Heart left ventricle (tissue), 16 donors: ENCODE measurements at regions not wholly inside any gene's neighbourhood (a gene's known extent, or its start where the extent isn't known, plus 50 kb on each side); places are given as distances from the start of the nearest gene placed in this dataset.

Source experiments
- ATAC-seq, 4 donors: fragments of 200-7000 bp; cut with Tn5 transposase; one replicate each; pipeline ENCODE4 v1.9.1; 2020 to 2022; ENCODE audit warnings: moderate library complexity in 4 of 4, mild to moderate bottlenecking in 3 of 4, moderate number of reproducible peaks in 1 of 4
- DNase-seq, 5 donors: peaks; one replicate each; pipeline ENCODE4 v3.0.0-alpha.2; 2020
- H3K27ac ChIP-seq, 12 donors: fragments of 200-600 bp; sonication (generic) in 4 of 12; one replicate each; pipeline versions ENCODE4 v1.5.0 to v1.8.0; 2016 to 2022; ENCODE audit warnings: mild to moderate bottlenecking in 2 of 12
- H3K27me3 ChIP-seq, 9 donors: fragments of 200-600 bp; sonication (generic) in 2 of 9; one replicate each; pipeline versions ENCODE4 v1.5.1 to v1.8.0; 2016 to 2022; ENCODE audit warnings: mild to moderate bottlenecking in 3 of 9
- H3K36me3 ChIP-seq, 9 donors: fragments of 200-600 bp; sonication (generic) in 2 of 9; one replicate each; pipeline versions ENCODE4 v1.5.0 to v1.8.0; 2018 to 2022; ENCODE audit warnings: mild to moderate bottlenecking in 2 of 9
- H3K4me1 ChIP-seq, 12 donors: fragments of 200-600 bp; sonication (generic) in 4 of 12; one replicate each; pipeline versions ENCODE4 v1.5.0 to v1.8.0; 2016 to 2022; ENCODE audit warnings: mild to moderate bottlenecking in 3 of 12
- H3K4me3 ChIP-seq, 12 donors: fragments of 200-600 bp; sonication (generic) in 4 of 12; one replicate each; pipeline versions ENCODE4 v1.5.0 to v1.8.0; 2017 to 2022; ENCODE audit warnings: mild to moderate bottlenecking in 9 of 12, moderate library complexity in 4 of 12
- H3K9me3 ChIP-seq, 12 donors: fragments of 200-600 bp; sonication (generic) in 4 of 12; one replicate each; pipeline versions ENCODE4 v1.5.0 to v1.8.0; 2016 to 2022; ENCODE audit warnings: mild to moderate bottlenecking in 1 of 12
- POLR2A ChIP-seq, 2 donors: fragments of 450-650 bp; IDR thresholded peaks; one replicate each; pipeline ENCODE4 v1.6.1; 2017; ENCODE audit warnings: antibody characterized with exemption in 2 of 2, mild to moderate bottlenecking in 2 of 2, moderate library complexity in 2 of 2
- WGBS, 4 donors: extraction: QIAGEN DNeasy Blood & Tissue Kit in 2 of 4; methylation state at CpG; one replicate each; pipeline versions ENCODE4 v1.1.5 to v1.1.7; 2013 to 2018; 5-methylcytosine and 5-hydroxymethylcytosine counted together
- intact Hi-C, 10 donors: fragments of 100-400 bp; cut with DNase I; formaldehyde crosslinking; loops; one replicate each; pipeline versions ENCODE4 v1.11.1 to v1.14.2; 2022
- TF ChIP-seq, protein P1 (sequence below), 12 donors: fragments of 200-600 bp; sonication (generic) in 4 of 12; IDR thresholded peaks; one replicate each; pipeline versions ENCODE4 v1.5.0 to v1.8.0; 2018 to 2022; ENCODE audit warnings: antibody characterized with exemption in 12 of 12, mild to moderate bottlenecking in 5 of 12
- donor health status: ischemic (EF 13 %, LVEDD 7.1; RV severe dilation, severe dysfunction).
- donor health status: healthy with polysubstance abuse.
- donor health status: DM: no; HTN: yes; CAD: no.
- donor health status: DM: no; HTN: no; CAD: no.
- donor health status: ischemic (EF 25% LVEDD 6.9; RV normal size, moderate dysfunction).
- donor health status: ischemic (EF 25% LVEDD 5.7; RV mildly dilated, moderate dysfunction).
- donor health status: healthy.
- donor health status: DM: yes; HTN: yes; CAD: no.
- donor health status: ischemic (EF 35%, LVEDD 5.7; RV mildly dilated, moderate dysfunction).
- donor health status: nonischemic (EF 11% LVEDD 7.7; RV severe dilation, severe dysfunction).
- donor health status: DM: yes; HTN: yes; CAD: no.
- donor health status: PGD.
- donor health status: ischemic (EF 29% LVEDD 5.4; RV normal size, mild dysfunction).
- donor health status: nonischemic (EF 23%, LVEDD 6.1; RV moderate dilation, normal function).

DNA sequence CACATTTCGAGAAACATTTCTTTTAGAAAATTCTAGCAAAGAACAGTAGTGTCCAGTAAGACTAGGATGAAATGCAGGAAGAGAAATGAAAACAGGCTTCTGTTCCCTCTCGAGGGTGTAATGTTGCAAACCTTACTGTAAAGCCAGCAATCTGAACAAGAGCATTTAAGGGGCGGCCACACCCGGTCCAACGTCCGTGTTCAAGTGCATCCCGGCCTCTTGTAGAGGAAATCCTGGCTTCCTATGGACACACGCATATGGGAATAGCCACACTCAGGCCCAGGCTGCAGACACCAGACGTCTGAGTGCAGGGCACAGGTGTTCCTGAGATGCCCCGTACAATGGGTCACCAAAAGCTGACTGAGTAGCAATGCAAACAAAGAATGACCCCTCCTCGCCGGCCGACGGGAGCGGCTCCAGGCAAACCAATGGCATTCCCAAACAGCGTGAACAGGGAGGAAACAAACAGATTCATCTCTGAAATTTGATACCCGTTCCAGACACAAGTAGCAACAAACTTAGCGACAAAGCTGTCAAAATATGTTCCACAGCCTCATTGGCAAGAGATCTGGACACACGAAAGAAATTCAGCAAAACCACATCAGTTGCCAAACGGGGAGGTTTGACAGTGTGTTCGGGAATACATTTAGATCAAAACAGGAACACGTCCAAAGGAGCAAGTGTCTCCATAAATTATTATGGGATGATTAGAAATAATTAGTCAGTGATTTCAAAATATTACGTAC is 278.6 kb upstream of the TSHZ3 start:
- ATAC-seq (no peak), DNase-seq (no peak)
- H3K4me3 ChIP-seq, result no peak overlapping the region
- no peaks in the 10 kb centered on the region for H3K9me3 ChIP-seq
- WGBS, 4 donors, result 72 to 78% (median 75%) methylated on average over 22 to 23 of the region's 23 CpGs
- H3K4me1 ChIP-seq, result no peaks in the 10 kb centered on the region
- TF ChIP-seq, protein P1, sequence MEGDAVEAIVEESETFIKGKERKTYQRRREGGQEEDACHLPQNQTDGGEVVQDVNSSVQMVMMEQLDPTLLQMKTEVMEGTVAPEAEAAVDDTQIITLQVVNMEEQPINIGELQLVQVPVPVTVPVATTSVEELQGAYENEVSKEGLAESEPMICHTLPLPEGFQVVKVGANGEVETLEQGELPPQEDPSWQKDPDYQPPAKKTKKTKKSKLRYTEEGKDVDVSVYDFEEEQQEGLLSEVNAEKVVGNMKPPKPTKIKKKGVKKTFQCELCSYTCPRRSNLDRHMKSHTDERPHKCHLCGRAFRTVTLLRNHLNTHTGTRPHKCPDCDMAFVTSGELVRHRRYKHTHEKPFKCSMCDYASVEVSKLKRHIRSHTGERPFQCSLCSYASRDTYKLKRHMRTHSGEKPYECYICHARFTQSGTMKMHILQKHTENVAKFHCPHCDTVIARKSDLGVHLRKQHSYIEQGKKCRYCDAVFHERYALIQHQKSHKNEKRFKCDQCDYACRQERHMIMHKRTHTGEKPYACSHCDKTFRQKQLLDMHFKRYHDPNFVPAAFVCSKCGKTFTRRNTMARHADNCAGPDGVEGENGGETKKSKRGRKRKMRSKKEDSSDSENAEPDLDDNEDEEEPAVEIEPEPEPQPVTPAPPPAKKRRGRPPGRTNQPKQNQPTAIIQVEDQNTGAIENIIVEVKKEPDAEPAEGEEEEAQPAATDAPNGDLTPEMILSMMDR (IDR thresholded peaks at IDR 0.05), result no peak
- TF ChIP-seq POLR2A (IDR thresholded peaks at IDR 0.05), result no peak
- H3K27me3 ChIP-seq, result no peaks in the 10 kb centered on the region
- H3K36me3 ChIP-seq, result no peaks in the 10 kb centered on the region
- intact Hi-C loops, result no loop called here
- no peak overlapping the region for H3K27ac ChIP-seq

DNA sequence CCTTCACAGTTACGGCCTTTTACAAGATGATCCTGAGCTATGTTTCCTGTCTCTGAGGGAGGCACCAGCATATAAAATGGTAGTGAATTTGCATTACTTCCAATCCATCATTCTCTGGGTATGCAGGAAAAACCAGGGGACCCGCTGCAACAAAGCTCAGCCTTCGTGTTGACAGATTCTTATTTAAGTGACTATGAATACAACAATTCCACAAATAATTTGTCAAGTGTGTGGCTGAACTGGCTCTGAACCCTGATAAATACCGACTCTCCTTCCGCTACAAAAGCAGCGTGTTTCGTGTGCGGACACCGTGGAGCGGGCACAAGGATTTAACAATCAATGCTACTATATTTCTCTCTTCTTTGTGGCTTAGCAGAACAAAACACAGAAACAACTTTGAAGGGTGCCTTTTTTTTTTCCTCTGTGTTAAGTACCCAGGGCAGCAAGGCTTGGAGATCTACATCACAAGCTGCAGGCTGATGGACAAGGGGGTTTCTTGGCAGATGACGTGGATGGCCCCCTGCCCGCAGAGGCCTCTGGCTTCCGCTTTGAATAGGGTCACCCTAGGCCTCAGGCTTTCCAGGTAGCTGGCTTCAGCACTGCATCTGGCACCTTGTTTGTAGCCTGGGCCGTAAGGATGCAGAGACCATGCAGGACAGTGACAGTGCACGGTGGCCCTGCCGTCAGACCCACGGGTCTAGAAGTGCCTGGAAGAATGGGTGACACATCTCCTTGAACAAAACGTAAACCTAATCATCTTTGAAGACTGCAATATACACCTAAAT is 280.5 kb upstream of the TSHZ3 start:
- ATAC-seq (no peak), DNase-seq (no peak)
- H3K4me3 ChIP-seq, result no peak overlapping the region
- H3K36me3 ChIP-seq, result no peaks in the 10 kb centered on the region
- no peaks in the 10 kb centered on the region for H3K9me3 ChIP-seq
- intact Hi-C loops, result no loop called here
- H3K27ac ChIP-seq, result no peak overlapping the region
- H3K27me3 ChIP-seq, result no peaks in the 10 kb centered on the region
- TF ChIP-seq, protein P1 (IDR thresholded peaks at IDR 0.05), result no peak
- TF ChIP-seq POLR2A (IDR thresholded peaks at IDR 0.05), result no peak
- WGBS, 4 donors, result 82 to 86% (median 85%) methylated on average over 18 of the region's 18 CpGs
- no peaks in the 10 kb centered on the region for H3K4me1 ChIP-seq

DNA sequence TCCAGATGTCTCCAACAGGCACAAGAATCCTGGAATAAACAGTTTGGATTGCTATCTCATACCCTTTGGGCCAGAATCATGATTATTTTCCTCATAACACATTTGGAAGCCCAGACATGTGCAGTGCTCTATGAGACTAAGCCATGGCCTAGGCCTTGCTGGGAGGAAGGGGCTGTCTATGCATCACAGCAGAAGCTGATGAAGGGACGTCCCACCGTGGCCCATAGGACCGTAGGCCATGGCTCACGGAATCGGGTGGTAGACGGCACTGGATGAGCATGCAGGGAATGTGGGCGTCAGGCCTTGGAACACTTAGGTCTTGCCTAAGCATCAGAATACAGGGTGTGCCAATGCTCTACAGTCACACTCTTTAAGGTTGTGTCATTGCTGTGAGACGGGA is 283.8 kb upstream of the TSHZ3 start:
- no peak for ATAC-seq
- no peak for DNase-seq
- Histone ChIP-seq H3K4me3 (no peak overlapping the region), H3K27ac (no peak overlapping the region), H3K4me1 (no peaks in the 10 kb centered on the region), H3K36me3 (no peaks in the 10 kb centered on the region), H3K27me3 (no peaks in the 10 kb centered on the region), H3K9me3 (no peaks in the 10 kb centered on the region)
- 89 to 93% (median 91%) methylated on average over 8 of the region's 8 CpGs for WGBS, 4 donors
- no peak for TF ChIP-seq POLR2A (IDR thresholded peaks at IDR 0.05)
- TF ChIP-seq, protein P1 (IDR thresholded peaks at IDR 0.05), result no peak
- intact Hi-C loops, result no loop called here

DNA sequence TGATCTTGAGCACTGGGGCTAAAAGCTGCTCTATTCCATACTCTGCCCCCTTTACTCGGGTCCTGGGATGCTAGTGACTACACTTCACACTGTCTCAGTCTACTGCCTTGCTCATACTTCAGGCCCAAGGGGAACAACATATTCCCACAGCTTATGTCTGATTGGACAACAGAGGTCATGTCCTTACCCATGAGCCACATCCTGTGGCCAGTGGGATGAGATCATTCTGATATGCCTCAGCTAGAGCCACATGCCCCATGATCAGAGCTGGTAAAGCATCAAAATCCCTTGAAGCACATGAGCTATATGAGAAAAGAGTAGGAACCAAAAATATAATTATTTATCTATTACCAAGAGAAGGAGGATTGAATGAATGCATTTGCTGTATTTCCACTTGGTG is 290.1 kb upstream of the TSHZ3 start:
- DNase-seq (no peak), ATAC-seq (no peak)
- H3K9me3 ChIP-seq, result no peaks in the 10 kb centered on the region
- intact Hi-C loops, result no loop called here
- peaks cover 0 to 15% (median 0%) of the 10 kb centered on the region in 9 donors for H3K27me3 ChIP-seq
- H3K4me1 ChIP-seq, result no peaks in the 10 kb centered on the region
- no peaks in the 10 kb centered on the region for H3K36me3 ChIP-seq
- no peak overlapping the region for H3K27ac ChIP-seq
- WGBS, 4 donors, result 33 to 83% (median 52%) methylated on average over 1 of the region's 1 CpG
- no peak overlapping the region for H3K4me3 ChIP-seq
- TF ChIP-seq, protein P1 (IDR thresholded peaks at IDR 0.05), result no peak
- TF ChIP-seq POLR2A (IDR thresholded peaks at IDR 0.05), result no peak
